SK-N-SH (cell line): ENCODE measurements at regions not wholly inside any gene's neighbourhood (a gene's known extent, or its start where the extent isn't known, plus 50 kb on each side); places are given as distances from the start of the nearest gene placed in this dataset.

ENCODE experiments used
- CTCF ChIA-PET: fragments of 300-600, 350-600 bp; formaldehyde crosslinking; extraction: SDS; loops from one replicate; lab custom pipeline; 2021; lab: Yijun Ruan, JAX
- POLR2A ChIA-PET: fragments of 350-600 bp; sonication (Branson Sonifier 250); formaldehyde crosslinking; extraction: SDS; loops from one replicate; lab custom pipeline; 2020; ENCODE audit warnings: antibody characterized with exemption, inconsistent platforms; lab: Yijun Ruan, JAX
- DNase-seq: peaks from one replicate; pipeline ENCODE4 v3.0.0; 2012
- H2AFZ ChIP-seq: fragments of 200-600 bp; sonication (generic); 2 replicates; pipeline ENCODE4 v1.8.1; 2016; ENCODE audit warnings: antibody characterized with exemption, mild to moderate bottlenecking, low read depth
- H3F3A ChIP-seq: fragments of 200-600 bp; sonication (generic); replicated peaks from 2 replicates; pipeline ENCODE3; 2016; ENCODE audit warnings: antibody characterized with exemption, mild to moderate bottlenecking; ENCODE audit not compliant: insufficient read depth
- H3K27ac ChIP-seq, 2 experiments: fragments of 200-500 bp in 1 of 2; fragments of 200-600 bp in 1 of 2; sonication (Bioruptor generic) in 1 of 2; sonication (generic), shearing (Covaris generic) in 1 of 2; 2 replicates each; pipeline versions ENCODE4 v1.5.1 to v1.6.1; 2014 to 2016; ENCODE audit warnings: low read depth in 2 of 2, inconsistent platforms in 1 of 2, low read length in 1 of 2, mild to moderate bottlenecking in 1 of 2, mixed read lengths in 1 of 2
- H3K27me3 ChIP-seq: fragments of 200-600 bp; sonication (generic), shearing (Covaris generic); 2 replicates; pipeline ENCODE4 v1.6.1; 2016; ENCODE audit warnings: mixed run types; ENCODE audit not compliant: insufficient read depth
- H3K36me3 ChIP-seq, 2 experiments: fragments of 200-500 bp in 1 of 2; fragments of 200-600 bp in 1 of 2; sonication (Bioruptor generic) in 1 of 2; sonication (generic) in 1 of 2; replicated peaks in 1 of 2; 2 replicates each; pipeline versions ENCODE3 to v1.5.1; 2014 to 2016; ENCODE audit warnings: low read length in 1 of 2, mild to moderate bottlenecking in 1 of 2; ENCODE audit not compliant: insufficient read depth in 2 of 2, control insufficient read depth in 1 of 2
- H3K4me1 ChIP-seq, 2 experiments: fragments of 200-500 bp in 1 of 2; fragments of 200-600 bp in 1 of 2; sonication (Bioruptor generic) in 1 of 2; sonication (generic), shearing (Covaris generic) in 1 of 2; 2 replicates each; pipeline versions ENCODE4 v1.5.1 to v1.6.1; 2014 to 2016; ENCODE audit warnings: low read depth in 1 of 2, low read length in 1 of 2, mixed run types in 1 of 2; ENCODE audit not compliant: insufficient read depth in 2 of 2, control insufficient read depth in 1 of 2
- H3K4me2 ChIP-seq: fragments of 200-600 bp; sonication (generic), shearing (Covaris generic); 2 replicates; pipeline ENCODE4 v1.6.1; 2017; ENCODE audit warnings: mixed run types
- H3K4me3 ChIP-seq, 2 experiments: fragments of 200-500 bp in 1 of 2; fragments of 200-600 bp in 1 of 2; sonication (Bioruptor generic) in 1 of 2; sonication (generic), shearing (Covaris generic) in 1 of 2; 2 replicates each; pipeline versions ENCODE4 v1.5.1 to v1.8.1; 2014 to 2016; ENCODE audit warnings: low read depth in 2 of 2, inconsistent platforms in 1 of 2, low read length in 1 of 2, mild to moderate bottlenecking in 1 of 2, mixed read lengths in 1 of 2, moderate library complexity in 1 of 2
- H3K79me2 ChIP-seq: fragments of 200-600 bp; sonication (generic); 2 replicates; pipeline ENCODE4 v1.8.1; 2017; ENCODE audit warnings: mild to moderate bottlenecking; ENCODE audit not compliant: insufficient read depth
- H3K9ac ChIP-seq: fragments of 200-600 bp; sonication (generic); 2 replicates; pipeline ENCODE4 v1.6.1; 2017; ENCODE audit warnings: mixed run types
- H3K9me2 ChIP-seq: fragments of 200-600 bp; sonication (generic); 2 replicates; pipeline ENCODE4 v1.6.1; 2017; ENCODE audit warnings: mixed run types
- H3K9me3 ChIP-seq: fragments of 200-600 bp; sonication (generic); 2 replicates; pipeline ENCODE4 v1.6.1; 2017; ENCODE audit warnings: mixed run types, mild to moderate bottlenecking, moderate library complexity
- H4K20me1 ChIP-seq: fragments of 200-600 bp; sonication (generic); 2 replicates; pipeline ENCODE4 v1.6.1; 2017; ENCODE audit warnings: mild to moderate bottlenecking, mixed run types; ENCODE audit not compliant: insufficient read depth
- CHD2 ChIP-seq: fragments of 150-350 bp; IDR thresholded peaks from 2 replicates; pipeline ENCODE4 v1.6.1; 2018; ENCODE audit warnings: low read length; ENCODE audit not compliant: partially characterized antibody
- EP300 ChIP-seq, 2 experiments: IDR thresholded peaks; 2 replicates each; pipeline versions ENCODE4 v1.4.0 to v1.6.1; 2012; ENCODE audit warnings: borderline replicate concordance in 1 of 2, low read depth in 1 of 2, low read length in 1 of 2
- EZH2phosphoT487 ChIP-seq: fragments of 200-600 bp; sonication (generic); IDR thresholded peaks from 2 replicates; pipeline ENCODE4 v1.6.1; 2017; ENCODE audit warnings: low read depth, mixed run types, mild to moderate bottlenecking, antibody characterized with exemption, moderate library complexity, borderline replicate concordance
- FOXJ3 ChIP-seq: sonication (generic); formaldehyde crosslinking; IDR thresholded peaks from 2 replicates; pipeline ENCODE4 v1.5.1; 2020; ENCODE audit warnings: mild to moderate bottlenecking, missing genetic modification reagents
- FOXM1 ChIP-seq: IDR thresholded peaks from 2 replicates; pipeline ENCODE4 v1.4.0; 2012; ENCODE audit warnings: low read depth, mild to moderate bottlenecking
- GATA2 ChIP-seq: sonication (generic); formaldehyde crosslinking; IDR thresholded peaks from 2 replicates; pipeline ENCODE4 v1.5.0; 2020; ENCODE audit warnings: mild to moderate bottlenecking, missing genetic modification reagents
- IRF3 ChIP-seq: fragments of 150-350 bp; IDR thresholded peaks from 2 replicates; pipeline ENCODE4 v1.6.1; 2016; ENCODE audit warnings: mild to moderate bottlenecking, low read depth, low read length
- JUND ChIP-seq: IDR thresholded peaks from 2 replicates; pipeline ENCODE4 v1.4.0; 2012
- MAX ChIP-seq: IDR thresholded peaks from 2 replicates; pipeline ENCODE4 v1.4.0; 2012; ENCODE audit warnings: low read depth
- MEF2A ChIP-seq: IDR thresholded peaks from 2 replicates; pipeline ENCODE4 v1.4.0; 2012; ENCODE audit warnings: low read depth, borderline replicate concordance
- NFIC ChIP-seq: IDR thresholded peaks from 2 replicates; pipeline ENCODE4 v1.4.0; 2012; ENCODE audit warnings: borderline replicate concordance
- PBX3 ChIP-seq: IDR thresholded peaks from 2 replicates; pipeline ENCODE4; 2012
- POLR2AphosphoS5 ChIP-seq: IDR thresholded peaks from 2 replicates; pipeline ENCODE4 v1.6.1; 2012; ENCODE audit warnings: low read depth, low read length
- RAD21 ChIP-seq: IDR thresholded peaks from 2 replicates; pipeline ENCODE4 v1.6.1; 2012; ENCODE audit warnings: mild to moderate bottlenecking, low read length
- RCOR1 ChIP-seq: fragments of 150-350 bp; IDR thresholded peaks from 2 replicates; pipeline ENCODE4 v1.6.1; 2017; ENCODE audit warnings: antibody characterized with exemption, low read length
- RXRA ChIP-seq: IDR thresholded peaks from 2 replicates; pipeline ENCODE4 v1.4.0; 2012; ENCODE audit warnings: low read depth, mild to moderate bottlenecking, borderline replicate concordance
- SMC3 ChIP-seq: IDR thresholded peaks from 2 replicates; pipeline ENCODE4 v1.6.1; 2012; ENCODE audit warnings: low read depth, low read length, improper control_type of control experiment
- TAF1 ChIP-seq: IDR thresholded peaks from 2 replicates; pipeline ENCODE4 v1.6.1; 2012; ENCODE audit warnings: low read depth, mild to moderate bottlenecking, low read length, moderate library complexity, borderline replicate concordance
- TCF12 ChIP-seq: IDR thresholded peaks from 2 replicates; pipeline ENCODE4 v1.4.0; 2012
- TEAD4 ChIP-seq: IDR thresholded peaks from 2 replicates; pipeline ENCODE4 v1.4.0; 2012; ENCODE audit warnings: mild to moderate bottlenecking, borderline replicate concordance; ENCODE audit not compliant: insufficient read depth
- WGBS: methylation state at CpG from one replicate; pipeline ENCODE4 v1.1.6; 2017; ENCODE audit warnings: low lambda C conversion rate; 5-methylcytosine and 5-hydroxymethylcytosine counted together
- TF ChIP-seq, protein P1 (sequence below): IDR thresholded peaks from 2 replicates; pipeline ENCODE4 v1.4.0; 2012; ENCODE audit warnings: low read depth, borderline replicate concordance

- H2AFZ ChIP-seq, result no peak overlapping the region
- H3K36me3 ChIP-seq, result no peaks in the 10 kb centered on the region
- H3K79me2 ChIP-seq, result no peaks in the 10 kb centered on the region
- ChIA-PET POLR2A (no interaction called here), CTCF (interaction anchor here (1.0 to 1.5 kb wide), 2 partner anchors 16 kb away, joined by 3 read pairs; no protein-coding TSS in a partner anchor)
- WGBS, result 76% methylated on average over 5 of the region's 5 CpGs
- TF ChIP-seq MEF2A, result no peak
- TF ChIP-seq RCOR1, result no peak
- TF ChIP-seq, protein P1, sequence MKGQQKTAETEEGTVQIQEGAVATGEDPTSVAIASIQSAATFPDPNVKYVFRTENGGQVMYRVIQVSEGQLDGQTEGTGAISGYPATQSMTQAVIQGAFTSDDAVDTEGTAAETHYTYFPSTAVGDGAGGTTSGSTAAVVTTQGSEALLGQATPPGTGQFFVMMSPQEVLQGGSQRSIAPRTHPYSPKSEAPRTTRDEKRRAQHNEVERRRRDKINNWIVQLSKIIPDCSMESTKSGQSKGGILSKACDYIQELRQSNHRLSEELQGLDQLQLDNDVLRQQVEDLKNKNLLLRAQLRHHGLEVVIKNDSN, result no peak
- no peak for TF ChIP-seq FOXJ3 (CRISPR knock-in tag)
- TF ChIP-seq FOXM1, result no peak
- TF ChIP-seq EP300 (IDR thresholded peaks at IDR 0.05; ENCODE audit: borderline replicate concordance in 1 of 2, low read depth in 1 of 2, low read length in 1 of 2), result no peak
- no peak for TF ChIP-seq NFIC
- no peak for TF ChIP-seq JUND
- no peak for TF ChIP-seq IRF3
- TF ChIP-seq TAF1, result no peak
- TF ChIP-seq TEAD4, result no peak
- H3K4me1 ChIP-seq, result no peaks in the 10 kb centered on the region
- no peaks in the 10 kb centered on the region for H4K20me1 ChIP-seq
- H3K9ac ChIP-seq, result no peak overlapping the region
- H3K27me3 ChIP-seq, result no peaks in the 10 kb centered on the region
- H3K4me2 ChIP-seq, result no peak overlapping the region
- H3K9me2 ChIP-seq, result no peaks in the 10 kb centered on the region
- no peak overlapping the region for H3K27ac ChIP-seq
- no peaks in the 10 kb centered on the region for H3F3A ChIP-seq
- no peak overlapping the region for H3K4me3 ChIP-seq
- DNase-seq, result no peak
- H3K9me3 ChIP-seq, result no peaks in the 10 kb centered on the region
Observed at GRCh38 chr17:72318131-72318530, 197.3 kb downstream of the SOX9 start.

- Histone ChIP-seq H3K27me3 (no peaks in the 10 kb centered on the region), H4K20me1 (no peaks in the 10 kb centered on the region), H3K9me2 (no peaks in the 10 kb centered on the region), H3K9ac (no peak overlapping the region), H3K36me3 (no peaks in the 10 kb centered on the region), H3K9me3 (no peaks in the 10 kb centered on the region), H3K4me2 (no peak overlapping the region), H3F3A (no peaks in the 10 kb centered on the region), H3K79me2 (no peaks in the 10 kb centered on the region), H3K4me1 (no peaks in the 10 kb centered on the region), H3K27ac (no peak overlapping the region), H2AFZ (no peak overlapping the region), H3K4me3 (no peak overlapping the region)
- no peak for DNase-seq
- POLR2A ChIA-PET, result no interaction called here
- CTCF ChIA-PET, result no interaction called here
- WGBS, result 86% methylated on average over 4 of the region's 4 CpGs
- TF ChIP-seq IRF3 (no peak), CHD2 (no peak), RXRA (no peak), EP300 (IDR thresholded peaks at IDR 0.05; ENCODE audit: borderline replicate concordance in 1 of 2, low read depth in 1 of 2, low read length in 1 of 2) (no peak), TCF12 (no peak), NFIC (no peak), MAX (no peak), SMC3 (no peak), POLR2AphosphoS5 (no peak), GATA2 (no peak), EZH2phosphoT487 (no peak), RAD21 (no peak), PBX3 (no peak)
Observed at GRCh38 chr17:72321896-72322295, 201.1 kb downstream of the SOX9 start.
